ENCODE measurements at regions not wholly inside any gene's neighbourhood (a gene's known extent, or its start where the extent isn't known, plus 50 kb on each side); places are given as distances from the start of the nearest gene placed in this dataset.
"Not testable (repeated sequence)": the region's sequence is repeated elsewhere in the genome, so short reads cannot be mapped to it uniquely, and the experiment has no call there.

DNA sequence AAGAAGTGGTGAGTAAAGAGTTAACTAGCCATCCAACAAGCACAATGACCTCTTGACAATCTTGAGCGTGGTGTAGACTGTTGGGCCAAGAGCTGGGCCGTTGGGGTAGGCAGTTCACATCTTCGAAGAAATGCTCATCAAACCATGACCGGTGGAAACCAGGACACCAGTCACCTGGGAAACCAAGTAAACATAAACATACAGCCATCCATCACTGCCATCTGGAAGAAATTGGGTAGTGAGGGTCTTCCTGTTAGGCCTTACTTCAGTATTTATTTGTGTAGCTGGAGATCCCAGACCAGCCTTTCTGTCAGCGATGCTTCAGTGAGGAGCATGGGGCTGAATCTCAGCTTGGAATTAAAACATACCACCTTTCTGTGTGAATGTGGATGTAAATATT is 108.1 kb upstream of the HAO2 start:
- ATAC-seq (no peak), DNase-seq (no peak)
- Histone ChIP-seq H3K27ac (no peak overlapping the region), H3K4me3 (no peak overlapping the region), H3K36me3 (no peaks in the 10 kb centered on the region), H3K9me3 (no peaks in the 10 kb centered on the region), H3K27me3 (no peaks in the 10 kb centered on the region), H3K4me1 (no peaks in the 10 kb centered on the region)
- WGBS, 4 donors, result 43 to 63% (median 57%) methylated on average over 5 of the region's 5 CpGs
- intact Hi-C loops (cut with DNase I), result no loop called here
- TF ChIP-seq CTCF (IDR thresholded peaks at IDR 0.05) (no peak), POLR2A (IDR thresholded peaks at IDR 0.05) (no peak)

DNA sequence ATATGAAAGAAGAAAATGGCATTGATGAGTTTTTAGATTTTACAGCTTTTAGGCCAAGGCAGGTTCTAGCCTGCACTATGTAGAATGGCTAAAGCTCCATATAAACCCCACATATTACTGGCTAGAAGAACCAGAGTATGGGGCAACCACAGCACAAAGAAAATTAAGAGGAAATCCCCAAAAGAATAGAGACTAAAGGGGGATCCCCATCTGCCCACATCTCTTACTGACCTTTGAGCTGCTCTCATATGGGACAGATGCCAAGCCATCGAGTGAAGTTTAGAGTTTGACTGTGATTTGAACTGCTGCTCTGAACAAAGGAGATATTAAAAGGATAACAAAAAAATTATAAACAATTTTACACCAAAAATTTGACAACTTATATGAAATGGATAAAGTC is 102.2 kb upstream of the HAO2 start:
- 61 to 66% (median 61%) methylated on average over 1 of the region's 1 CpG for WGBS, 4 donors
- DNase-seq (no peak), ATAC-seq (no peak)
- Histone ChIP-seq H3K27ac (no peak overlapping the region), H3K4me3 (no peak overlapping the region), H3K9me3 (peaks cover 0 to 3% (median 0%) of the 10 kb centered on the region in 12 donors), H3K4me1 (no peaks in the 10 kb centered on the region), H3K27me3 (no peaks in the 10 kb centered on the region), H3K36me3 (no peaks in the 10 kb centered on the region)
- intact Hi-C loops (cut with DNase I), result no loop called here
- no peak for TF ChIP-seq POLR2A (IDR thresholded peaks at IDR 0.05)
- no peak for TF ChIP-seq CTCF (IDR thresholded peaks at IDR 0.05)

- H3K9me3 ChIP-seq, result peaks cover 0 to 3% (median 0%) of the 10 kb centered on the region in 12 donors
- intact Hi-C loops (cut with DNase I), result no loop called here
- whole genome bisulfite sequencing, 4 donors, result 78 to 89% (median 85%) methylated on average over 3 of the region's 3 CpGs
- no peak overlapping the region for H3K4me3 ChIP-seq
- no peak overlapping the region for H3K27ac ChIP-seq
- TF ChIP-seq CTCF (IDR thresholded peaks at IDR 0.05), result no peak
- TF ChIP-seq POLR2A (IDR thresholded peaks at IDR 0.05), result no peak
- ATAC-seq (no peak), DNase-seq (no peak)
- H3K27me3 ChIP-seq, result no peaks in the 10 kb centered on the region
- H3K4me1 ChIP-seq, result no peaks in the 10 kb centered on the region
- no peaks in the 10 kb centered on the region for H3K36me3 ChIP-seq
Observed at GRCh38 chr1:119266858-119267257, 101.7 kb upstream of the HAO2 start.

GRCh38 chr1:119267288-119267687 is 101.3 kb upstream of the HAO2 start:
- DNase-seq; H3K27ac ChIP-seq; intact Hi-C loops (cut with DNase I); H3K36me3 ChIP-seq; H3K9me3 ChIP-seq; H3K4me3 ChIP-seq; H3K4me1 ChIP-seq; ATAC-seq; H3K27me3 ChIP-seq: not testable (repeated sequence)
- WGBS, 4 donors, result 91 to 96% (median 92%) methylated on average over 4 of the region's 4 CpGs

DNA sequence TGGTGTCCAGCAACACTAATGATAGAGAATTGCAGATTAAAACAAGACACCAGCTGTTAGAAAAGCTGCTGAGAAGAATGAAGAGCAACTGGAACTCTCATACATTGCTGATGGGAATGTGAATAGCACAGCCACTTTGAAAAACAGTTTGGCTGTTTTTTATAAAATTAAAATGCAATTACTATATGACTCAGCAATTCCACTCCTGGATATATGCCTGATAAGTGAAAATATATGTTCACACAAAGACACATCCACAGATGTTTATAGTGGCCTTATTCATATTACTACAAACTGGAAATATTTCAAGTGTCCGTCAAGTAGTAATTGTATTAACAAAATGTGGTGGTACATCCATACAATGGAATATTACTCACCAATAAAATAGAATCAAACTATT is 99.7 kb upstream of the HAO2 start:
- no peak for TF ChIP-seq CTCF (IDR thresholded peaks at IDR 0.05)
- TF ChIP-seq POLR2A (IDR thresholded peaks at IDR 0.05), result no peak
- no peaks in the 10 kb centered on the region for H3K4me1 ChIP-seq
- H3K4me3 ChIP-seq, result no peak overlapping the region
- H3K27ac ChIP-seq, result no peak overlapping the region
- no peaks in the 10 kb centered on the region for H3K27me3 ChIP-seq
- intact Hi-C loops (cut with DNase I), result no loop called here
- H3K36me3 ChIP-seq, result no peaks in the 10 kb centered on the region
- WGBS, 4 donors, result 94 to 99% (median 95%) methylated on average over 1 of the region's 1 CpG
- H3K9me3 ChIP-seq, result peaks cover 0 to 3% (median 0%) of the 10 kb centered on the region in 12 donors
- no peak for ATAC-seq
- DNase-seq, result no peak
